HepG2 (cell line): ENCODE measurements at regions not wholly inside any gene's neighbourhood (a gene's known extent, or its start where the extent isn't known, plus 50 kb on each side); places are given as distances from the start of the nearest gene placed in this dataset.

Experiments used
- POLR2A ChIP-seq, 2 experiments: IDR thresholded peaks; 2 replicates each; pipeline ENCODE4 v1.6.1; 2011; ENCODE audit warnings: low read depth in 2 of 2, low read length in 2 of 2, mild to moderate bottlenecking in 1 of 2, moderate library complexity in 1 of 2; ENCODE audit not compliant: insufficient read depth in 1 of 2
- THAP11 ChIP-seq: IDR thresholded peaks from 2 replicates; pipeline ENCODE4 v1.6.1; 2016; ENCODE audit warnings: missing biosample characterization, missing genetic modification reagents
- ZNF484 ChIP-seq: sonication (generic); formaldehyde crosslinking; IDR thresholded peaks from 2 replicates; pipeline ENCODE4 v1.5.1; 2020; ENCODE audit warnings: mild to moderate bottlenecking, low read depth, missing genetic modification reagents, borderline replicate concordance
- TF ChIP-seq, protein P1 (sequence below): sonication (generic); formaldehyde crosslinking; IDR thresholded peaks from 2 replicates; pipeline ENCODE4 v1.5.0; 2020; ENCODE audit warnings: mild to moderate bottlenecking, missing genetic modification reagents, moderate library complexity

DNA sequence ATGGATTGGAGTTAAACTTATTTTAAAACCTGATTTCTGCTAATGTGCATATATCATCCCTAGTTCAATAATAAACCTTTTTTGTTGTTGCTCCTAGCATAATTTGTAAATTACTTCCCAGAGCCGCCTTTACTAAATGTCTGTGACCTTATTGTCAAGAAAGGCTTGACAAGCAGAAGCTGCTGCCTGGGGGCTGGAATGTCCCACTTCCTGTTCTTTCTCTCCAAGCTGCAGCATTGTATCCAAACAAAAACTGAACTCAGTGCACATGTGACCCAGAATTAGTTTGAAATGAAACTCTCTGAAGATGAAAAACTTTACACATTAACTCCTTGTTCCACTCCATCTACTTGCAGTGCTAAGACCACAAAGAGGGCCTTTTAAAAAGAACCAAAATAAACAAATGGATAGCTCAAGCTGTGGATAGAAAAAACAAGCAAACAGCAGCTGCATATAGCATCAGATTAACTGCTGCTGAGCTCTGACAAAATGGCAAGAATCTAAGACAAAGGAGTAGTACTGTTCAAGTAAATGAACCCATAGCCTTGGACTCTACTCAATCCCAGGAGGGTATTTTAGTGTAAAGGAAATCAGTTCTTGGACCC is 99.8 kb upstream of the NEUROD1 start:
- TF ChIP-seq THAP11 (CRISPR knock-in tag) (no peak), ZNF484 (no peak), POLR2A (IDR thresholded peaks at IDR 0.05; ENCODE audit: insufficient read depth in 1 of 2, low read depth in 2 of 2, low read length in 2 of 2) (no peak)
- TF ChIP-seq, protein P1, sequence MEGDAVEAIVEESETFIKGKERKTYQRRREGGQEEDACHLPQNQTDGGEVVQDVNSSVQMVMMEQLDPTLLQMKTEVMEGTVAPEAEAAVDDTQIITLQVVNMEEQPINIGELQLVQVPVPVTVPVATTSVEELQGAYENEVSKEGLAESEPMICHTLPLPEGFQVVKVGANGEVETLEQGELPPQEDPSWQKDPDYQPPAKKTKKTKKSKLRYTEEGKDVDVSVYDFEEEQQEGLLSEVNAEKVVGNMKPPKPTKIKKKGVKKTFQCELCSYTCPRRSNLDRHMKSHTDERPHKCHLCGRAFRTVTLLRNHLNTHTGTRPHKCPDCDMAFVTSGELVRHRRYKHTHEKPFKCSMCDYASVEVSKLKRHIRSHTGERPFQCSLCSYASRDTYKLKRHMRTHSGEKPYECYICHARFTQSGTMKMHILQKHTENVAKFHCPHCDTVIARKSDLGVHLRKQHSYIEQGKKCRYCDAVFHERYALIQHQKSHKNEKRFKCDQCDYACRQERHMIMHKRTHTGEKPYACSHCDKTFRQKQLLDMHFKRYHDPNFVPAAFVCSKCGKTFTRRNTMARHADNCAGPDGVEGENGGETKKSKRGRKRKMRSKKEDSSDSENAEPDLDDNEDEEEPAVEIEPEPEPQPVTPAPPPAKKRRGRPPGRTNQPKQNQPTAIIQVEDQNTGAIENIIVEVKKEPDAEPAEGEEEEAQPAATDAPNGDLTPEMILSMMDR (CRISPR knock-in tag): no peak
